ENCODE measurements at regions not wholly inside any gene's neighbourhood (a gene's known extent, or its start where the extent isn't known, plus 50 kb on each side); places are given as distances from the start of the nearest gene placed in this dataset.

GRCh38 chr15:70466895-70467529, 296.3 kb downstream of the UACA start:
- ChIA-PET CTCF (interaction anchor here (0.9 to 12.8 kb wide), 38 partner anchors 11 to 991 kb away, joined by 3 to 285 read pairs (median 4); partner anchors contain the start of gene TLE3), POLR2A (no interaction called here)
- peak; percentile 69 for DNase-seq (ENCODE audit: extremely low spot score)
- TF ChIP-seq CTCF (IDR thresholded peaks at IDR 0.05; ENCODE audit: control extremely low read depth, extremely low read depth, low read depth, missing control alignments), result peak; percentile 84

- DNase-seq (ENCODE audit: extremely low spot score), result no peak
- ChIA-PET CTCF (interaction anchor here (1.0 to 12.8 kb wide), 33 partner anchors 10 to 991 kb away, joined by 3 to 285 read pairs (median 4); partner anchors contain the start of gene TLE3), POLR2A (no interaction called here)
- TF ChIP-seq CTCF (IDR thresholded peaks at IDR 0.05; ENCODE audit: control extremely low read depth, extremely low read depth, low read depth, missing control alignments), result no peak
These were observed 297.1 kb downstream of the UACA start for GRCh38 chr15:70466305-70466704.

GRCh38 chr15:70465812-70466211, 297.5 kb downstream of the UACA start:
- TF ChIP-seq CTCF (IDR thresholded peaks at IDR 0.05; ENCODE audit: control extremely low read depth, extremely low read depth, low read depth, missing control alignments), result no peak
- no peak for DNase-seq (ENCODE audit: extremely low spot score)
- ChIA-PET CTCF (interaction anchor here (0.9 to 12.8 kb wide), 19 partner anchors 9 to 990 kb away, joined by 3 to 285 read pairs (median 5); partner anchors contain the start of gene TLE3), POLR2A (no interaction called here)

- ChIA-PET CTCF (interaction anchor here (0.6 to 12.8 kb wide), 6 partner anchors 9 to 985 kb away, joined by 3 to 285 read pairs (median 5); no protein-coding TSS in a partner anchor), POLR2A (interaction anchor here (1.1 kb wide), 1 partner anchor 28 kb away, joined by 4 read pairs; no protein-coding TSS in a partner anchor)
- no peak for TF ChIP-seq CTCF (IDR thresholded peaks at IDR 0.05; ENCODE audit: control extremely low read depth, extremely low read depth, low read depth, missing control alignments)
- peak; percentile 53 for DNase-seq (ENCODE audit: extremely low spot score)
These were observed 299.9 kb downstream of the UACA start for GRCh38 chr15:70463453-70463834.

- no peak for DNase-seq (ENCODE audit: extremely low spot score)
- no peak for TF ChIP-seq CTCF (IDR thresholded peaks at IDR 0.05; ENCODE audit: control extremely low read depth, extremely low read depth, low read depth, missing control alignments)
- POLR2A ChIA-PET, result interaction anchor here (0.6 kb wide), 1 partner anchor 1693 kb away, joined by 4 read pairs; no protein-coding TSS in a partner anchor
- CTCF ChIA-PET, result interaction anchor here (2.4 to 12.8 kb wide), 2 partner anchors 9 to 22 kb away, joined by 17 to 285 read pairs; no protein-coding TSS in a partner anchor
These were observed 301.4 kb downstream of the UACA start for GRCh38 chr15:70461992-70462391.

GRCh38 chr15:70461017-70461416, 302.3 kb downstream of the UACA start:
- ChIA-PET POLR2A (no interaction called here), CTCF (interaction anchor here (0.8 to 12.8 kb wide), 5 partner anchors 10 to 365 kb away, joined by 3 to 285 read pairs (median 7); no protein-coding TSS in a partner anchor)
- TF ChIP-seq CTCF (IDR thresholded peaks at IDR 0.05; ENCODE audit: control extremely low read depth, extremely low read depth, low read depth, missing control alignments), result no peak
- no peak for DNase-seq (ENCODE audit: extremely low spot score)

Measured in GM10248 (cell line).